K562 (cell line): ENCODE measurements at regions not wholly inside any gene's neighbourhood (a gene's known extent, or its start where the extent isn't known, plus 50 kb on each side); places are given as distances from the start of the nearest gene placed in this dataset.

Experiments used
- ARID3A ChIP-seq: IDR thresholded peaks from 2 replicates; pipeline ENCODE4 v1.6.1; 2012; ENCODE audit warnings: low read depth, low read length, improper control_type of control experiment, borderline replicate concordance
- CBX3 ChIP-seq, 2 experiments: IDR thresholded peaks; 1 replicate in 1 of 2; 2 replicates in 1 of 2; pipeline ENCODE4 v1.6.1; 2012; ENCODE audit warnings: inconsistent platforms in 2 of 2, low read length in 2 of 2, borderline replicate concordance in 1 of 2, control low read depth in 1 of 2
- CCNT2 ChIP-seq: IDR thresholded peaks from 2 replicates; pipeline ENCODE4 v1.6.1; 2011; ENCODE audit warnings: borderline replicate concordance, low read depth, mild to moderate bottlenecking, moderate library complexity, mixed read lengths, low read length; ENCODE audit not compliant: insufficient read length; ENCODE audit errors: extremely low read depth
- CUX1 ChIP-seq: fragments of 200-800 bp; sonication (Bioruptor generic); IDR thresholded peaks from 2 replicates; pipeline ENCODE4 v1.6.1; 2016; ENCODE audit warnings: missing genetic modification characterization, missing compliant biosample characterization
- HDAC3 ChIP-seq: fragments of 450-650 bp; IDR thresholded peaks from 2 replicates; pipeline ENCODE4 v1.6.1; 2018; ENCODE audit warnings: borderline replicate concordance, mild to moderate bottlenecking, moderate library complexity; ENCODE audit not compliant: partially characterized antibody
- HIVEP1 ChIP-seq: fragments of 250-450 bp; sonication (Bioruptor Pico); IDR thresholded peaks from 2 replicates; pipeline ENCODE4 v1.4.0; 2020; ENCODE audit warnings: mild to moderate bottlenecking
- NBN ChIP-seq: fragments of 450-650 bp; IDR thresholded peaks from 2 replicates; pipeline ENCODE4 v1.6.1; 2016; ENCODE audit warnings: low read depth, mild to moderate bottlenecking
- PHF20 ChIP-seq: fragments of 450-650 bp; IDR thresholded peaks from 2 replicates; pipeline ENCODE4 v1.6.1; 2018; ENCODE audit not compliant: partially characterized antibody
- RFX7 ChIP-seq: fragments of 250-450 bp; sonication (Bioruptor Pico); IDR thresholded peaks from 2 replicates; pipeline ENCODE4 v1.5.1; 2021; ENCODE audit warnings: mild to moderate bottlenecking
- SMAD2 ChIP-seq: fragments of 150-350 bp; IDR thresholded peaks from 2 replicates; pipeline ENCODE4 v1.6.1; 2014; ENCODE audit warnings: low read depth, mild to moderate bottlenecking, low read length
- SMC3 ChIP-seq: conservative IDR thresholded peaks from 2 replicates; pipeline ENCODE4 v1.6.1; 2011; ENCODE audit warnings: low read depth, low read length, improper control_type of control experiment; ENCODE audit not compliant: insufficient read depth
- TCF3 ChIP-seq: sonication (generic); formaldehyde crosslinking; IDR thresholded peaks from 2 replicates; pipeline ENCODE4 v1.4.0; 2020; ENCODE audit warnings: mild to moderate bottlenecking, missing genetic modification reagents
- TRIM28 ChIP-seq: fragments of 450-650 bp; IDR thresholded peaks from 2 replicates; pipeline ENCODE4 v1.6.1; 2017
- ZC3H11A ChIP-seq: IDR thresholded peaks from 2 replicates; pipeline ENCODE4 v1.6.1; 2012; ENCODE audit warnings: low read depth, low read length, improper control_type of control experiment
- ZNF224 ChIP-seq: sonication (generic); formaldehyde crosslinking; IDR thresholded peaks from 2 replicates; pipeline ENCODE4 v1.8.0; 2022; ENCODE audit warnings: mild to moderate bottlenecking, missing genetic modification reagents
- ZNF280A ChIP-seq: fragments of 450-650 bp; IDR thresholded peaks from 2 replicates; pipeline ENCODE4 v1.6.1; 2018; ENCODE audit warnings: mild to moderate bottlenecking, low read depth; ENCODE audit not compliant: partially characterized antibody
- ZNF347 ChIP-seq: fragments of 450-650 bp; formaldehyde crosslinking; IDR thresholded peaks from 2 replicates; pipeline ENCODE4 v1.4.0; 2020; ENCODE audit warnings: low read depth, mild to moderate bottlenecking, moderate library complexity
- ZNF507 ChIP-seq: conservative IDR thresholded peaks from 2 replicates; pipeline ENCODE4 v1.6.1; 2017; ENCODE audit warnings: missing genetic modification characterization, missing compliant biosample characterization
- ZNF830 ChIP-seq: fragments of 250-450 bp; sonication (Bioruptor Pico); IDR thresholded peaks from 2 replicates; pipeline ENCODE4 v1.5.0; 2021; ENCODE audit warnings: mild to moderate bottlenecking

GRCh38 chr18:2430191-2430590 lies 141.1 kb downstream of the METTL4 start (continued):
- TF ChIP-seq ZNF224 (CRISPR knock-in tag): no peak
- TF ChIP-seq HDAC3: no peak
- TF ChIP-seq SMAD2: no peak
- TF ChIP-seq CCNT2: no peak
- TF ChIP-seq RFX7 (CRISPR knock-in tag): no peak
- TF ChIP-seq CBX3 (IDR thresholded peaks at IDR 0.05; ENCODE audit: borderline replicate concordance in 1 of 2, low read length in 2 of 2): 0 out of 3 replicates have a peak, but pooled peaks of 1 of the 2 experiments have one; percentile 11
- no peak for TF ChIP-seq NBN
- peak; percentile 18 for TF ChIP-seq ZNF280A
- TF ChIP-seq TCF3 (CRISPR knock-in tag): no peak
- TF ChIP-seq PHF20: no peak
- no peak for TF ChIP-seq ZC3H11A
- no peak for TF ChIP-seq HIVEP1
- peak; percentile 82 for TF ChIP-seq TRIM28
- no peak for TF ChIP-seq ZNF347
- TF ChIP-seq ZNF507 (tag): 0 out of 2 replicates have a peak, but pooled peaks have one; percentile 36
- no peak for TF ChIP-seq ZNF830 (CRISPR knock-in tag)
- TF ChIP-seq SMC3: no peak
- no peak for TF ChIP-seq CUX1 (CRISPR knock-in tag)
- TF ChIP-seq ARID3A: no peak
